GM20000 (cell line): ENCODE measurements at regions not wholly inside any gene's neighbourhood (a gene's known extent, or its start where the extent isn't known, plus 50 kb on each side); places are given as distances from the start of the nearest gene placed in this dataset.
A peak's percentile ranks its signal among the peaks of the same experiment; 100 is the strongest.

Experiments used
- DNase-seq: peaks from one replicate; pipeline ENCODE4 v3.0.0; 2012; ENCODE audit warnings: low spot score
- CTCF ChIP-seq: IDR thresholded peaks from 2 replicates; pipeline ENCODE4 v1.5.1; 2012; ENCODE audit warnings: mild to moderate bottlenecking, control low read depth; ENCODE audit errors: extremely low read depth, missing control alignments

- DNase-seq: no peak
- no peak for TF ChIP-seq CTCF
Measured at GRCh38 chr14:61891810-61892209, 129.6 kb downstream of the SNAPC1 start.

GRCh38 chr14:61893371-61893940, 131.2 kb downstream of the SNAPC1 start:
- no peak for TF ChIP-seq CTCF
- DNase-seq: no peak

GRCh38 chr14:61894452-61895077, 132.3 kb downstream of the SNAPC1 start:
- peak; percentile 59 for TF ChIP-seq CTCF
- DNase-seq: peak; percentile 71

- TF ChIP-seq CTCF: no peak
- no peak for DNase-seq
Measured at GRCh38 chr14:61897300-61897699, 135.1 kb downstream of the SNAPC1 start.

GRCh38 chr14:61898568-61898967, 136.3 kb downstream of the SNAPC1 start:
- no peak for TF ChIP-seq CTCF
- DNase-seq: no peak

- no peak for TF ChIP-seq CTCF
- no peak for DNase-seq
Measured at GRCh38 chr14:61899497-61899896, 137.3 kb downstream of the SNAPC1 start.

- DNase-seq: no peak
- TF ChIP-seq CTCF: no peak
Measured at GRCh38 chr14:61904946-61905345, 142.7 kb downstream of the SNAPC1 start.
